GM12872 (cell line): ENCODE measurements at regions not wholly inside any gene's neighbourhood (a gene's known extent, or its start where the extent isn't known, plus 50 kb on each side); places are given as distances from the start of the nearest gene placed in this dataset.

Source experiments
- TF ChIP-seq, protein P1 (sequence below): IDR thresholded peaks from 3 replicates; pipeline ENCODE4 v1.5.1; 2011; ENCODE audit warnings: low read depth, mild to moderate bottlenecking, low read length, moderate library complexity; ENCODE audit not compliant: insufficient read depth

DNA sequence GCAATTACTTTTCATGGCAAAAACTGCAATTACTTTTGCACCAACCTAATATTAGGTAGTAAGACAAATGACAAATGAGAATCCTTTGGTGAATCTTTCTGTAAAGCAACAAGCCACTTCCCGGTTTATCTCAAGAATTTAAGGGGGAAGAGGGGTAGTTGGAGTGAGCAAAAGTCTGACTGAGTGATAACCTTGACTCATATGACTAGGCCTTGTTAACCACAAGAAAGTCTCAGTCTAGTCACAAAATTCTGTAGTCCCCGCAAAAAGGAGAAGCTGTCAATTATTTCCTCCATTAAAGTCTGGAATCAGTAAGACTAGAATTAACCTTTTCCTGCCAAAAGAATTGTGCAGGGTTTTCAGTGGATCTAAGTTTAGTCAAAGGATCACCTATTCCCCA is 72.2 kb upstream of the GNAO1 start:
- TF ChIP-seq, protein P1, sequence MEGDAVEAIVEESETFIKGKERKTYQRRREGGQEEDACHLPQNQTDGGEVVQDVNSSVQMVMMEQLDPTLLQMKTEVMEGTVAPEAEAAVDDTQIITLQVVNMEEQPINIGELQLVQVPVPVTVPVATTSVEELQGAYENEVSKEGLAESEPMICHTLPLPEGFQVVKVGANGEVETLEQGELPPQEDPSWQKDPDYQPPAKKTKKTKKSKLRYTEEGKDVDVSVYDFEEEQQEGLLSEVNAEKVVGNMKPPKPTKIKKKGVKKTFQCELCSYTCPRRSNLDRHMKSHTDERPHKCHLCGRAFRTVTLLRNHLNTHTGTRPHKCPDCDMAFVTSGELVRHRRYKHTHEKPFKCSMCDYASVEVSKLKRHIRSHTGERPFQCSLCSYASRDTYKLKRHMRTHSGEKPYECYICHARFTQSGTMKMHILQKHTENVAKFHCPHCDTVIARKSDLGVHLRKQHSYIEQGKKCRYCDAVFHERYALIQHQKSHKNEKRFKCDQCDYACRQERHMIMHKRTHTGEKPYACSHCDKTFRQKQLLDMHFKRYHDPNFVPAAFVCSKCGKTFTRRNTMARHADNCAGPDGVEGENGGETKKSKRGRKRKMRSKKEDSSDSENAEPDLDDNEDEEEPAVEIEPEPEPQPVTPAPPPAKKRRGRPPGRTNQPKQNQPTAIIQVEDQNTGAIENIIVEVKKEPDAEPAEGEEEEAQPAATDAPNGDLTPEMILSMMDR = no peak

DNA sequence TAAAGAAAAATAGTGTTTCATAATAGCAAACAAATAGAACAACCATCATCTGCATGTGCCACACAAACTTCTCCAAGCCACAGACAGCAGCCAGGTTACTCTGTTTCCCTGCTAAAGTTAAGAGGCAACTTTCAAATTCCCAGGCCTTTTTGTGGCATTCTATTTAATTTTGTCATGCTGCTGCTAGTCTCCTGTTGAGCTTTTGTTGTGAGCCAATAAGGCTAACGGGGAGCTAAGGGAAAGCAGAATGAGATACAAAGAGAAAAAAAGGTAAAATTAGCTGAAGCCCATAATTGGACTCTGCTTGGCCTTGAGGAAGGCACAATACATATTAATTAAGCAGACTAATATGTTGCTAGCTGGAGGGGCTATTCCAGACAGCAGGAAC is 74.7 kb upstream of the GNAO1 start:
- TF ChIP-seq, protein P1 = no peak

DNA sequence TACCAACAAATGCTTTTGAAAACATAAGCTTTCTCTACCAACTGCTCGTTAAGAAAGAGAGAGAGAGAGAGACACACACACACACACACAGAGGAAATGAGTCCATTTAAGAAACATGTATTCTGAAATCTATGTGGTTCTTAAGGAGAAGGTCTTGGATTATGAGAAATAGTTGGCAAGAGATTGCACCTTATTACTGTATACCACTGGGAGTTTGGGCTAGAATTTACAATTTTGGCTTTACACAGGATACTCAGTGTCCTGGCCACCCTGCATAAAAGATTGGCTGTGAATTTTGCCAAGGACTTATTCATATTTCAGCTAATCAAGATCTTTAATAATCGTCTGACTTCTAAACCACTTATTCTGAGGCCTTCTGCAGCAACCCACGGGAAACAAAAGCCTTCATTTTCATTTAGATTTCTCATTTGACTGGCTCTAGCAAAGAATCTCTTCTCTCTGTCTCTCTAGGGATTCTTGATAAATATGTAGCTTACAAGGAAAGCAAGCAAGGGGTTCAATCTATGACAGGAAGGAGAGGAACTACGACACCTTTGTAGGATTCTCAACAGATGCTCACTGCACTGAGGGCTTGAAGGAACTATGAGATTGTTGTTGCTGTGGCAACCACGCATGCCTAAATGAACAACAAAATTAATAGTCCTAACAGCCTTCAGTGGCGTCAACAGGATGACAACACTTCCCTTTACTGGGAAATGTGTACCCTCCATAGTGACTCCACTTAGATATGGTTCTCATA is 75.3 kb upstream of the GNAO1 start:
- TF ChIP-seq, protein P1 = no peak

DNA sequence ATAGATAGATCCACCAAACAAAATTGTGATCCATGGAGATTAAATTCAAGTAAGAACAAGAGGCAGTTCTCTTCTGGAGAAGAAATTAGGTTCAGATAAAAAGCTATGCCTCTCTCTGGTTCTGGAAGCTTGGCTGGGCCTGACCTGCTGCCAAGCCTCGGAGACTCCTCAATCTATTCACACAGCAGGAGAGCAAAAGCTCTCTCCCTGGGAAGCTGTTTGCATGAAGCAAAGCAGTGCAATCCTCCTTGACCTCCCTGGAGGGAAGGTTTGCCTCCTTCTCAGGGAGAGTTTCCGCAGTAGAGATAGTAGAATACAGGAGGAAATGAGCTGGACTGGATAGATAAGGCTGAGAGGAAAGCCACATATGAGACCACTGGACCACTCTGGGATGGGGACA is 78.1 kb upstream of the GNAO1 start:
- TF ChIP-seq, protein P1 = no peak

DNA sequence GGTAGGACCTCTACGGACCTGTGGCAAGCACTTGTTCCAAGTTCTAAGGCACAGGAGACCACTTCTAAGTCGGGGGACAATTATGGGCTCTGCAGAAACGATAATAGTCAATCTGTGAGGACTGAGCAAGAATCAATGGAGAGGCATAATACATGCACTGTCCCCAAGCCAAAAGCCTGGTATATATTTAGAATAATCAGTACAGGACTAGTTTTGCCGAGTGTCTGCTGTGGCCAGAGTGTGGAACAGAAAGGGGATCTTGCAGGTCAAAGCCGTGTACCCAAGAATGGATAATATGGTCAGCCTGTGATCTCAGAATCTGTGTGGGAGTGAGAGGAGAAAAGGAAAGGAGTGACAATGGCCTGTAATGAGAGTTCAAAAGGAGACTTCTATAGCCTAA is 80.2 kb upstream of the GNAO1 start:
- TF ChIP-seq, protein P1 = no peak

DNA sequence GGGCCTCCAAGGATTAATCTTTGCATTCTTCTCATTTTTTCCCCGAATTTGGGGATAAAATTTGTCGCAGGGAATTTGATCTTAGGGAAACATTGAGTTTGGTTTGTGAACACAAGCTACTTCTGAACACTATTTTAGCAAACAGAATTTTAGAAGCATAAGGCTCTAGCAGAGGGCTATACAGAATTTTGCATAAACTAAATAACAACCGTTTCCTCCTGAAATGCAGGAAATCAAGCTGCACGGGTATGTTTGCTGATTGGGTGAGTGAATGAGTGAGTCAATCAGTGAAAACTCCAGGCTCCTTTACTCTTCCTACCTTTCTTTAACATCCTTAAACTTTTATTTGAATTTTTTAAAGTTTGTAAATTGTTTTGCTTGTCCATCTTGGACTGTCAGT is 81.3 kb upstream of the GNAO1 start:
- TF ChIP-seq, protein P1 = no peak

DNA sequence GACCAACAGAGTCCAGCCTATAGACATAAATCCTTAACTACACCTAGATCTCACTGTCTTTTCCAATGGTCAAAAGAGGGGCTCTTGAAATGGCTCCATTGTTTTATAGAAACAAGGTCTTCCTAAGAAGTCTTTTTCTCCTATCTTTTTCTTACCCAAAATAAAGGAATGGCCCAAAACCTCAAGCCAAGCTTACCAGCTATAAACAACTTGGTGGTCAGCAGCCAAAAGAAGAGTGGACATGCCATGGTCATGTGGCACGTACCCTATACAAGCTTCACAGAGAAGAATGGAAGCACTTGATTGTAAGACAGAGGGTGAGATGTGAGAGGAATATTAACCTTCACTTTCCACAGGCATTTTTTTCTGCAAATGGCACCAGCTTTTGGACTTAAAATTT is 82.1 kb upstream of the GNAO1 start:
- TF ChIP-seq, protein P1 = no peak
